ENCODE measurements at regions not wholly inside any gene's neighbourhood (a gene's known extent, or its start where the extent isn't known, plus 50 kb on each side); places are given as distances from the start of the nearest gene placed in this dataset.
A peak's percentile ranks its signal among the peaks of the same experiment; 100 is the strongest.

DNA sequence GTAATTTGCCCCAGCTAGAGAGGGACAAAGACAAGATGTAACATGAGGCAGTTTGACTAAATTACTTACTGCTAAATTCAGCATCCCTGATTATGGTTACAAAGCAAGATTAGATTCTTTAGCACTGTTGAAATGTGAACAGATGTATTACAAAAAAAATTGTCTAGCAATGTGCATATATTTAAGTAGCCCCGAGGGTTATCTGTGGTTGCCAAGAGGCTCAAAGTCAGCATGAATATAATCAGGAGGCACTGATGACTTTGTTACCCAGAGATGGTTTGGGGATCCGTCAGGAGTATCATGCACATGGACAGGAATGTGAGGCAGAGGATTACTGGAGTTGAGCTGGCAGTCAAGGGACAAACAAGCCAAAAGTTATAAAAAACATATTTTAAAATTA lies 356.9 kb upstream of the CCDC196 start:
- DNase-seq = no peak

DNA sequence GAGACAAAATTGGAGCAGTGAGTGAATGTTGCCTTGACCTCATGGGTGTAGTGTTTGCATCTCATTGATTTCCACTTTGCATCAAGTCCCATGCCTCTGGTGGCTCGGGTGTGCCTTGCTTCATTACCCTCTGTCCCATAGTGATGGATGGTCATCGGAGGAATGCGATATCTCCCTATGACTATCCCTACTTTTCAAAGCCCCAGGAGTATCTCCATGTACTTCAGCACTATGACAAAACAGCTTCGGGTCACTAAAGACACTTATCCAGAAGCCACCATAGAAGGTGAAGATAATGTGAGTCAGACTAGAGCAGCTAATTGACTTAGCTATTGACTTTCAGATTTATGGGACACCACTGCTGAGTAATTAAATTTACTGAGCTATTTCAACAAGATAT lies 355.1 kb upstream of the CCDC196 start:
- DNase-seq = no peak

DNA sequence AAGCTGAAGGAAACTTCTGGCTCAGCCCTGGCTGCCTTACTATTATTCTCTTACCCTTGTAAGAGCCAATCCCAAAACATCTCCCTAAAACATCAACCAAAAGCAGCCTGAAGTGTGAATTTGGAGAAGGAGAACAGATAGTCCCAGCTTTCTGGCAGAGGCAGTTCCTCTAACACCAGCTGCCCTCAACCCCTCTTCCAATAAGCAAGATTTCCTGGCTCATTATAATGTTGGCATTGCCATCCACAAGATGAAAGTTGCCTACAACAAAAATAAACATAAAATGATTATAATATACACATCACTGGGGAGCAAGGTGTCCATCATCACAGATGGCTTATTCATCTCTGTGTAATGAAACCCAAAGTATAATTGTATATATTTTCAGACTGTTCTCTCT lies 352.5 kb upstream of the CCDC196 start:
- no peak for DNase-seq

DNA sequence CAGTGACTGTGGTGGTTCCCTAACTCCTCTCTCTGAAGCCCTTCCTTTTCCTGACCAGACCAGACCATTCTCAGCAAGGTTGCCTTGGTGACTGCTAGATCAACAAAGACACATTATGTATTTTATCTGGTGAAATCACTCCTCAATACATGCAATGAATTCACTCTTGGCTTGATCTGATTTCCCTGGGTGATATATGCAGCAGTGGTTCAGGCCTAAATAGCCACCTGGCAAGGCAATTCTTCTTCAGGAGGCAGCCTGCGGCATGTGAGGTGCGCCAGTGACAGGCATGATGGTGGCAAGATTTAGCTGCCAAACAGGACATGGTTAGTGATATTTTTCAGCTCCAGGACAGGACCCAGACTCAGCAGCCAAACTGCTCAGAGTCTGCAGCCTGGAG lies 350.3 kb upstream of the CCDC196 start:
- DNase-seq = peak; percentile 42

DNA sequence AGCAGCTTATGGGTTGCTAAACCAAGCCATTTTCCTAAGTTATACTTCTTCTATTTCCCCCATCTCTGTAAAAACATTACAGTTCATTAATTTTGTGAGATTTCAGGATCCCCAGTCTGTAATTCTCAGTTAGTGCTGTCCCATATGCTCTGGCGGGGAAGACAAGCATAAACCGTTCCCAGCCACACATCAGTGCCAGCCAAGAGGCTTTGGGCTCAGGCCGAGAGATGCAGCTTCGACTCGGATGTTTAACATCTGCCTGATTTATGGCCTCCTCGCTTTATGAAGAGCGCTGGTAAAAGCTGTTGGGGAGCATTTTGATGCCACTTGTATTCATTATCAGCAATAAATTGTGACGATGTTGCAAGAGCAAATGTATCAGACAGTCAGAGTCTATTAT lies 349.1 kb upstream of the CCDC196 start:
- no peak for DNase-seq

DNA sequence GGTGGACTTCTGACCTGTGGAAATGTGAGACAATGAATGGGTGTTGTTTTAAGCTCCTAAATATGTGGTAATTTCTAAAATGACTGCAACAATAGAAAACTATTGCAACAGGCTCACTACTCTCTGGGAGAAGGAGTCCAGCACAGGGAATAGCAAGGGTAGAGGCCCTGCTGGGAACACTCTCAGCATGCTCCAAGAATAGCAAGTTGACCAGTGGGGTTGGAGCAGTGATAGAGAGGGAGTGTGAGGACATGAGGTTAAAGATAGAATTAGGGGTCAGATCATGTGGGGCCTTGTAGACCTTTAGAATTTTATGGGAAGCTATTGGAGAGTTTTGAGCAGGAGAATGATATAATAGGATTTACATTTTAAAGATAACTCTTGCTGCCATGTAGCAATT lies 346.7 kb upstream of the CCDC196 start:
- DNase-seq = no peak

DNA sequence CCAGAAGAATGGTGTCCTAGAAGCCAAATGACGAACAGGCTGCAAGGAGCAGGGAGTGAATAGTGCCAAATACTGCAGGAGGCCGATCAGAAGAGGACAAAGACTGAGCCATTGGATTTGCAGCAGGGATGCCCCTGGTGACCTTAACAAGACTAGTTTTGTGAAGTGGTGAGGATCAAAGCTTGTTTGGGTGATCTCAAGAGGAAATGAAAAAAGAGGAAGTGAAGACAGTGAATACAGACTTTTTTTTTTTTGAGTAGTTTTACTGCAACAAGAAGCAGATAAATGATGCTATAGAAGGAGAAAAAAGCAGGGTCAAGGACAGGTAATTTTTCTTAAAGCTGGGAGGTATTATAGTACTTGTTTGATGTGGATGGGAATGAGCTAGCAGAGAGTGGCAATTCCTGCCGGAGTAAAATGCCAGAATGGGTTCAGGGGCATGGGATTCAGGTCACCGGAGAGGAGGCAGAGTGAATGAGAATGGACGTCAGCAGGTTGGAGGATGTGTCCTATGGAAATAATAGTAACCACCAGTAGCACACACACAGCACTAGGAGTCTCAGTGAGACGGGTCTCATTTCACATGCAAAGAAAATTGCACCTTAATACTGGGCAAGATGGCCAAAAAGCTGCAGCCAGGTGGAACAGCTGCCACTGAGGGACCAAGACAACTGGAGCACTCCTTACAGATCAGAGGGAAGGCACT lies 345.8 kb upstream of the CCDC196 start:
- no peak for DNase-seq

DNA sequence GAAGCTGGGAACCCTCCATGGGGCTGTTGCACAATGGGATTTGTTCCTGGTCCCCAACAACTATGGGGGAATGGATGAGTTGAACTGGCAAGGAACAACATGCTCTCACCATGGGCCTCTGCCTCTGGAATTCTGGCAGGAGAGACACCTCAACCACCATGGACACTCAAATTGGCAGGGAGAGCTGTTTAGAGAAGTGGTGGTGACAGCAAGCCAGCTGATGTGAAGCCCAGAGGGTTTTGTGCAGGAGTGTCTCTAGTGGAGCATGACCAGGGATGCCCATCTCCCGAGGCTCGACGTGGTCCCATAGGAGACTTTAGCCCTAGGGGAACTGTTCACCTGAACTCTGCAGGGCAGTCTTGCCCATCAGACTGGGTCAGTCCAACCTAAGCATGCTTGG lies 345.2 kb upstream of the CCDC196 start:
- DNase-seq = no peak

DNA sequence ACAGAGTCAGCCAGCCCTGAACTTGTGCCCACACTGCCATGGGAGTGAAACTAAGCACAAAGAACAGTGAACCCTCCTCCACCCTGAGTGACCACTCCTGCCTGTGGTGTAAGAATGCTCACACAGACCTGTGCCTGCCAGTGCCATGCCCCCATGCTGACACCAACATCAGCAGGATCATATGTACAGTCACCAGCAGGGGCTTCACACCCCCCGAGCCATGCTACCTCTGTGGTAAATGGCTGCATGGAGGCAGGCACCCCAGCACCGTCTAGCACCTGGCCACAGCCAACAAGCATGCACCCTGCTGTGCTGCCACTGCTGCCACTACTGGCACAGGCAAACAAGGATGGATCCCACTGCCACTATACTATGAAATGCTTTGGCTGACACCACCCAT lies 344.4 kb upstream of the CCDC196 start:
- no peak for DNase-seq

DNA sequence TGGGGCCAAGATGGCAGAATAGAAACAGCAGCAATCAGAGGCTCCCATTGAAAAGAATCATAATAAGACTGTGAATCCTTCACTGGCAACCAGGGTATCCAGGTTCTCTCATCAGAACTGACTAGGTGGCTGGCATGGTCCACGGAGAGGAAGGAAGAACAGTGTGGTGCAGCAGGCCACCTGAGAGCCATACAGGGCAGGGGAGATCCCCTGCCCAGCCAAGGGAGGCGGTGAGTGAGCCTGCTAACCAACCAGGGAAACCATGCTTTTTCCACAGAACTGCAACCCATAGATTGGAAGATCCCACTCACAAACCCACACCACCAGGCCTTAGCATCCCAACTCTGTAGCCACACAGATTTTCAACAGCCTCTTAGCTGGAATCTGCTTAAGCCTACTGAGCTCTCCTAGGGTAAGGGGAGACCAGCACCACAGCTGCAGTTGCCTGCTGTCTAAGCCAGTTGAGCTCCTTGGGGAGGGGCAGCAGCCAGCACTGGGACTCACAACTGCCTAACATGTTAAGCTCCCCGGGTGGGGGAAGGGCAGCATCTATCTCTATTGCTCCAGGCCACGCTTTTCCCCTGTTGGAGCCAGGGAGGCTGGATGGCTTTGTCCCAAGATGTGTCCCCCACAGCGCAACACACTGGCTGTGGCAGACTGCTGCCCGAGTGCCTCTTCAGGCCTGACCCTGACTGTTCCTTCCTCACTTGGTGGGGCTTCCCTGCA lies 342.6 kb upstream of the CCDC196 start:
- DNase-seq = no peak

DNA sequence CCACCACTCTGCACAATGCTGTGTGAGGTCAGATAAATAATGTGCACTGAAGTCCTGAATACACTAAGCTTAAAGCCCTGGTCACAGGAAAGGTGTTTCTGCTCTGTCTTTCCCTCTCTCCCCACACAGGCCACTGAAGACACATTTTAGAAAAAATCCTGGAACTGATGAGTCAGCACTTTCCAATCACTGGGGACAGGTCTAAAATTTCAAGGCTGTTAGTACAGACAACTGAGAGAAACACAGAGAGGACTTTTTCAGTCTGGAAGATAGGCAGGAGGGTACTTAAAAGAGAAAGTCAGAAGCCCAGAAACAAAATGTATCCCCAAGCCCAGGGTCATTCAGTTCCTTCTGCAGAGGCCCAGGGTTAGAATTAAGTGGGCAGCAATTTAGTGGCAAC lies 333.9 kb upstream of the CCDC196 start:
- no peak for DNase-seq

DNA sequence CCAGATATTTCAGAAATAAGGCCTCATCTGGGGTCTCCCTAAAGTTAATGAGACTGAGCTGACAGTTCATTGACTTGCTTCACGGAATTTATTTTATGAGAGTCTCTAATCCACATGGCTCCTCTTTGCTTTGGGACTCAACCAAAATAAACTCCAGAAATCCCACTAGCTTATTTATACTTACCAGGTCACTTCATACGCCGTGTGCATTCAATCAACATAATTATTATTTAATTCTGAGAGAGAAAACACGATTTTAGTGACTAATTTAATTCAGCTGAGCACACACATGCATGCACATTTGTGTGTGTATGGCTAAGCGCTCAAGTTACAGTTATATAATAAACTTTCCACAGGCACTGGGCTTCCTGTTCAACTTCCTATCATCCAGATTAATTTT lies 333.4 kb upstream of the CCDC196 start:
- no peak for DNase-seq

DNA sequence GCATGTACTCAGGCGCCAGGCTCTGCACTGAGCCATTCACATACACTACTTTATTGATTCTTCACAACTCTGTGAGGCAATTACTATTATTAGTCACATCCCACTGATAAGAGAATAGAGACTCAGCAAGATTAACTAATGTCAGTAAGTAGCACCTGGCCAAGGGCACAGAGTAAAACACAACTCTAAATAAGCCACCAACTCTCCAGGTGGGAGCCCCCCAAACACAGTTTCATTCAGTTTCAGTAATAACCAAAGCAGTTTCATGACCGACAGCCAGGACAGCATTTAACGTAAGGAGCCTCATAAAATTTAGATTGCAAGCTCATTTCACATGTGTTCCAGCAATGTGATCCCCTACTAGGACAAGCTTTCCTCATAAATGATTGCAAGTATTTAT lies 323.1 kb upstream of the CCDC196 start:
- DNase-seq = no peak

DNA sequence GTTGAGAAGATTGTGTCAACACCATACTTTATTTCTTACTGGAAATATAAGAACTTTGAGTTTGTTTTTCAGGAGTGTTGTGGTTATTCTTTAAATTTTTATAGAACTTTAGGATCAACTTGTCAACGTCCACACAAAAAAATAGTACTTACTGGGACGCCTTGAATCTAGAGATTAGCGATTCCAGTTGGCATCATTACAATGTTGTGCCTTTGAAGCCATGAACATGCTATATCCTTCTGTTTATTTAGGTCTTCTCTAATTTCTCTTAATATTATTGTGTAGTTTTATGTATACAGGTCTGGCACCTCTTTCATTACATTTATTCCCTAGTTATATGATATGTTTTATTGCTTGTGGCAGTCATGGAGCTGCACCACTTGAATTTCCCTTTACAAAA lies 320.8 kb upstream of the CCDC196 start:
- no peak for DNase-seq

DNA sequence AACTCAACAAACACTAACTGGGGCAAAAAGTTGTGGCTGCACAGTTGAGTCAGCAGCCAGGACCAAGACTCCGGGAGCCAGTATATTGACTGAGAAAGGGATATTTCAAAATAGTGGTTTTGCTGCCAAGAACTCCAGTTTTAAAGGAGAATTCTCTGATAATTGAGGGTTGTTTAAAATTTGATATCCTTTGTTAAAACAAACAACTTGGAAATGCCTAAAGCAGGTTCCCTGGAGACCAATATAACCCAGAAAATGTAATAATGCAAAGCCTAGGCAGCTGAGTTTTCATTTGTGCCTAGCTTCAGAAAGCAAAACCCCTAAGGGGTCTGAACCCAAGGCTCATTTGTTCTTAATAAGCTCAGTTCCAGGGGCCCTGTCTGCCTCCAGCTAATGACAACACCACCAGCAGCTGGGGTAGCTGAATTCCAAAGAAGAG lies 311.7 kb upstream of the CCDC196 start:
- DNase-seq = no peak

DNA sequence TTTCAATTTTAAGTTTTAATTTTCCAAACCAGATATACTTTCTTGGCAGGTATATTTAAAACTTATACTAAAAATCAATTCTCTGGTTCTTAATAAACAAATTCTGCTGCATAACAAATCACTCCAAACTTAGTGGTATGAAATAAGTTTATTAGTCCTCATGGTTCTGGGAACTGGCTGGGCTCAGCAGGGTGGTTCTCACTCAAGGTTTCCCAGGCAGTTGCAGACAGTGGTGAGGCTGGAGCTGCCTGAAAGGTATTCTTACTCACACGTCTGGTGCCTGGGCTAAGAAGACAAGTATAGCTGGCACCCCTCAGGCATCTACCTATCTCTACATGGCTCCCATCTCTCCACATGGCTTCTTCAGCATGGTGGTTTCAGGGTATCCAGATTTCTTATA lies 308.2 kb upstream of the CCDC196 start:
- DNase-seq = no peak

DNA sequence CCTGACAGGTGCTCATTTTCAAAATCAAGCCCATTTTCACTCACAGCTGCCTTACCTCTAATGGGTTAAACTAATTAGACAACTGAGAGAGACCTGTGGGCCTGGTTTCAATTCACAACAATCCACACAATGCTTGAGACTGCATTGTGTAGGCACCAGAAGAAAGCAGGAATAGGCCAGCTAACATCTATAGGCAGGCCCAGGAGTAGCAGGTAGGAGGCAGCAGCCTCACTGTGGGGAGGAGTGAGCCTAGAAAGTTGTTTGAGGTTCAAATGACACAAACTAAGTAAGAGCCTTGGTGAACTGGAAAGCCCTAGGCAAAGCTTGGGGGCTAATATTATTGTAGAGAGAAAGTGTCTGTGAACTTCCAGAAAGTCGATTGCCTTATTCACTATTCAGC lies 289.5 kb upstream of the CCDC196 start:
- no peak for DNase-seq

DNA sequence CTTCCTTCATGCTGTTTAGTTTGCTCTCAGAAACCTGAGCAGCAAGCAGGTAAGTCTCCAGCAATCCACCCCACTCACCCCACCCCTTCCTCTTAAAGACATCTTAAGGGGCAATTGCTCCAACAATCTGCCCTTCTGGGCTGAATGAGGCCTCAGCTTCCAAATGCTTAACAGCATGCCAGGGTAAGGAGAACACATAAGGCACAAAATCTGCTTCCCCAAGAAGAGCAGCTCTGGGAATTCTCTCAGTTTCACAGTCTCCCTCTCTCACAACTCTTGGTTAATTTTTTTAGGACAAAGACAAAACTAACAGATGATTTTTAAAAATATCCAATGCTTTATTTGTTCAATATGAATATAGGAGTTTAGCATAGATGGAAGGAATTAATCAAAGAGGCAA lies 288.9 kb upstream of the CCDC196 start:
- no peak for DNase-seq

DNA sequence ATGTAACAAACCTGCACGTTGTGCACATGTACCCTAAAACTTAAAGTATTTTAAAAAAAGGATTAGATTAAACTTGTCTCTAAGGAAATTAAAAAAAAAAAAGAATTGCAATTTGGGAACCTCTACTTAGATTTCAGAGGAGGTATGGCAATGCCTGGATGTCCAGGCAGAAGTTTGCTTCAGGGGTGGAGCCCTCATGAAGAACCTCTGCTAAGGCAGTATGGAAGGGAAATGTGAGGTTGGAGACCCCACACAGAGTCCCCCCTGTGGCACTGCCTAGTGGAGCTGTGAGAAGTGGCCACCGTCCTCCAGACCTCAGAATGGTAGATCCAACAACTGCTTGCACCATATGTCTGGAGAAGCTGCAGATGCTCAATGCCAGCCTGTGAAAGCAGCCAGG lies 279.6 kb upstream of the CCDC196 start:
- no peak for DNase-seq

DNA sequence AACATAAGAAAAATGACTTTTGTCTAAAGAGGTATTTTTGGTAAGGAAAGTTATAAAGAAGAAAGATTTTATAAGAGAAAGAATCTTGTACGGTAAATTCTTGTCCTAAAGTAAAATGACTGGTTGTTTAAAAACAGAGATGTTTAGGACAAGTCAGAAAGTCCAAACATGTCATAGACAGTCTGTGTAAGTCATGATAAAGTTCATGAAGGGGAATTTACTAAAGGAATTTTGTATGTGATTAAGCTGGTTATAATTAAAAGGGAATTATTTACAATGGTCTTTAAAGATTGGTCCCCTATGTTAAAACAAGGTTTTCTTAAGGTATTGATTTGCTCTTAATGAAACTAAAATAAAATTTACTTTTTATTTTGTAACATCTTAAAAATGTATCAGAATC lies 269.4 kb upstream of the CCDC196 start:
- no peak for DNase-seq

DNA sequence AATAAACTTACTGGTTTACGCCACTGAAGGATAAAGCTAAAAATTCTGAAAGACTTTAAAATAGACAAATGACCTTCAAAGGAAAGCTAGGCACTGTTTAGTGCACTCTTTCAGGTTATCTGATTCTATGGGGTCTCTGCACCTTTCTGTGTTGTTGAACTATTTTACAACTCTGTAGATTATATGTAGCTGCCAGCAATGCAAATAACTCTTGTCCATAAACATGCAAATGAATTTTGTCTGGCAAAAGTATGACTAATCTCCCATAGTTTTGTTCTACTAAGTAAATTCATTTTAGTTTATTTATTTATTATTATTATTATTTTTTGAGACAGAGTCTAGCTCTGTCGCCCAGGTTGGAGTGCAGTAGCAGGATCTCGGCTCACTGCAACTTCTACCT lies 266.3 kb upstream of the CCDC196 start:
- no peak for DNase-seq

DNA sequence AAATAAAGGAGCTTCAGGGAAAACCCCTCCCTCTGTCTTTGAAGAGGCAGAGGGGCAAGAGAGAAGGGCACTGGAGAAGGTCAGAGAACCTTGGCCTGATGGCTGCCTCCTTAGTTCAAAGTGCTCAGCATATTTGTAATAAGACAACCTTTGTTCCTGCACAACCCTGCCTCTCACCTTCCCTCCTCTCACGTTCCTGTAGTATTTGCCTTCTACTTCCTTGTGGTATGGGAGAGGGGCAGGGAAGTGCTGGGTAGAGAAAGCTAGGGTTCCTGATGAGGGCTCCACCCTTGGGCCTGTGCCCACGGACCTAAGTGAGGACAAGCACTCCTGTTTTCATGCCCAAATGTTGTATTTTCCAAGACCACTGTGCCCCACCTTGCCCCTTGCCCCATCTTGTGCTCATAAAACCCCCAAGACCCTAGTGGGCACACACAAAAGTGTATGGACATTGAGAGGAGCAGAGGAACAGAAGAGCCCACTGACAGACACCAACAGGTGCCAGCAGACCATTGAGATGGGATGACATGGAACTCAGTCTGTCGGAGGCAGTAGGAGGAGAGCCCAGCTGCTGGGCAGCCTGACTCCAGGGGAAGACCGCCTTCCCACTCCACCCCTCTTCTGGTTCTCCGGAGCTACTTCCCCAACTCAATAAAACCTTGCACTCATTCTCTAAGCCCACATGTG lies 261.5 kb upstream of the CCDC196 start:
- DNase-seq = no peak

DNA sequence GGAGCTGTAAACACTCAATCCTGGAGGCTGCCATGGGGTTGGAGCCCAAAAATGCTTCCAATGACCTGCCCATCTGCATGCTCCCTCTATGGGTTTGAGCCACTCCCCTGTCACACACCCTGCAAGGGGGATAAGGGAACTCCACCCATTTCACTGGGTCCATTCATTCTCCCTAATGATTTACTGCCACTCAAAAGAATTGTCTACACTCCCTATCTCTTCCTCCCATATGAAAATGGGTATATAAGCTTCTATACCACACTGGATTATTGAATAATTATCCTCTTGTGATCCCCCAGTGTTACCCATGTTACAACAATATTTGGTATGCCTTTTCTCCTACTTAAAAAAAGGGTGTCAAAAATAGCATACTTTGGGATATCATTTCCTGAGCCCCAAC lies 260.8 kb upstream of the CCDC196 start:
- DNase-seq = no peak

DNA sequence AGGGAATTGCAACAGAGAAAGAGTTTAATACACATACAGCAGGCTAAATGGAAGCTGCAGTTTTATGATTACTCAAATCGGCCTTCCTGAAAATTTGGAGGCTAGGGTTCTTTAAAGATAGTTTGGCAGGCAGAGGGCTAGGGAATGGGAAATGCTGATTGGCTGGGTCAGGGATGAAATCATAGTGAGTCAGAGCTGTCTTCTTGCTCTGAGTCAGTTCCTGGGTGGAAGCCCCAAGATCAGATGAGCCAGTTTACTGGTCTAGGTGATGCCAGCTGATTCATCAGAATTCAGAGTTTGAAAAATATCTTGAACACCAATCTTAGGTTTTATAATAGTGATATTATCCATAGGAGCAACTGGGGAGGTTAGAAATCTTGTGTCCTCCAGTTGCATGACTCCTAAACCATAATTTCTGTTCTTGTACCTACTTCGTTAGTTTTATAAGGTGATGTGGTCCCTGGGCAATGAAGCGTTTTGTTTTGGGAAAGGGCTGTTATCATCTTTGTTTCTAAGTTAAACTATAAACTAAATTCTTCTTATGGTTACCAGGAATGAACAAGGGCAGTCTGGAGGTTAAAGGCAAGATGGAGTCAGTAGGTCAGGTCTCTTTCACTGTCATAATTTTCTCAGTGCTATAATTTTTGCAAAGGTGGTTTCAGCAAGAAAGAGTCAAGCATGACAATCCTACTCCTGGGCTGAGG lies 257.8 kb upstream of the CCDC196 start:
- no peak for DNase-seq

Measured in left hindlimb (tissue), 1 donor.